ENCODE measurements at regions not wholly inside any gene's neighbourhood (a gene's known extent, or its start where the extent isn't known, plus 50 kb on each side); places are given as distances from the start of the nearest gene placed in this dataset.

GRCh38 chr4:19159874-19160273 is 1091.8 kb upstream of the SLIT2 start:
- Histone ChIP-seq H3K9me3 (peaks cover 6% of the 10 kb centered on the region; the same call in 1 of the 2 replicates), H3K27me3 (ENCODE audit: insufficient read depth) (no peaks in the 10 kb centered on the region), H3K36me3 (replicated peaks in 1 of 2; ENCODE audit: control insufficient read depth in 1 of 2, insufficient read depth in 2 of 2, low read length in 1 of 2) (no peaks in the 10 kb centered on the region), H4K20me1 (ENCODE audit: insufficient read depth) (no peaks in the 10 kb centered on the region), H3K79me2 (ENCODE audit: insufficient read depth) (no peaks in the 10 kb centered on the region), H2AFZ (ENCODE audit: low read depth) (no peak overlapping the region), H3K4me2 (no peak overlapping the region), H3K9me2 (no peaks in the 10 kb centered on the region), H3K9ac (no peak overlapping the region), H3F3A (replicated peaks; ENCODE audit: insufficient read depth) (peaks cover 3% of the 10 kb centered on the region), H3K4me1 (ENCODE audit: control insufficient read depth in 1 of 2, insufficient read depth in 2 of 2, low read depth in 1 of 2, low read length in 1 of 2) (no peaks in the 10 kb centered on the region), H3K4me3 (ENCODE audit: low read depth in 2 of 2, low read length in 1 of 2) (no peak overlapping the region), H3K27ac (ENCODE audit: low read depth in 2 of 2, low read length in 1 of 2) (no peak overlapping the region)
- CTCF ChIA-PET: no interaction called here
- DNase-seq: no peak
- WGBS (ENCODE audit: low lambda C conversion rate): 48% methylated on average over 3 of the region's 3 CpGs
- POLR2A ChIA-PET: no interaction called here
- TF ChIP-seq FOSL2 (IDR thresholded peaks at IDR 0.05; ENCODE audit: borderline replicate concordance, low read depth) (no peak), GABPA (IDR thresholded peaks at IDR 0.05; ENCODE audit: low read depth) (no peak), MXI1 (IDR thresholded peaks at IDR 0.05; ENCODE audit: low read depth, low read length) (no peak), REST (IDR thresholded peaks at IDR 0.05; ENCODE audit: low read depth, low read length) (no peak), CHD2 (IDR thresholded peaks at IDR 0.05; ENCODE audit: low read length, partially characterized antibody) (no peak), RCOR1 (IDR thresholded peaks at IDR 0.05; ENCODE audit: low read length) (no peak), USF1 (IDR thresholded peaks at IDR 0.05; ENCODE audit: borderline replicate concordance, low read depth) (no peak)

GRCh38 chr4:19158107-19158809 is 1093.4 kb upstream of the SLIT2 start:
- ChIA-PET CTCF (no interaction called here), POLR2A (no interaction called here)
- no peaks in the 10 kb centered on the region for H3K36me3 ChIP-seq (replicated peaks in 1 of 2; ENCODE audit: control insufficient read depth in 1 of 2, insufficient read depth in 2 of 2, low read length in 1 of 2)
- H2AFZ ChIP-seq (ENCODE audit: low read depth): no peak overlapping the region
- H3K4me2 ChIP-seq: no peak overlapping the region
- no peak overlapping the region for H3K9ac ChIP-seq
- H3K27me3 ChIP-seq (ENCODE audit: insufficient read depth): no peaks in the 10 kb centered on the region
- H3K9me2 ChIP-seq: no peaks in the 10 kb centered on the region
- no peaks in the 10 kb centered on the region for H3K79me2 ChIP-seq (ENCODE audit: insufficient read depth)
- no peaks in the 10 kb centered on the region for H4K20me1 ChIP-seq (ENCODE audit: insufficient read depth)
- H3K4me3 ChIP-seq (ENCODE audit: low read depth in 2 of 2, low read length in 1 of 2): no peak overlapping the region
- peaks cover 6% of the 10 kb centered on the region; the same call in 1 of the 2 replicates for H3K9me3 ChIP-seq
- 37% methylated on average over 2 of the region's 2 CpGs for WGBS (ENCODE audit: low lambda C conversion rate)
- peaks cover 3% of the 10 kb centered on the region for H3F3A ChIP-seq (replicated peaks; ENCODE audit: insufficient read depth)
- no peaks in the 10 kb centered on the region for H3K4me1 ChIP-seq (ENCODE audit: control insufficient read depth in 1 of 2, insufficient read depth in 2 of 2, low read depth in 1 of 2, low read length in 1 of 2)
- DNase-seq: no peak
- H3K27ac ChIP-seq (ENCODE audit: low read depth in 2 of 2, low read length in 1 of 2): no peak overlapping the region
- TF ChIP-seq IRF3 (IDR thresholded peaks at IDR 0.05; ENCODE audit: low read depth, low read length) (no peak), MEF2A (IDR thresholded peaks at IDR 0.05; ENCODE audit: borderline replicate concordance, low read depth) (no peak), RCOR1 (IDR thresholded peaks at IDR 0.05; ENCODE audit: low read length) (no peak), NRF1 (IDR thresholded peaks at IDR 0.05; ENCODE audit: low read depth, low read length) (no peak), TCF12 (IDR thresholded peaks at IDR 0.05) (no peak), MAX (IDR thresholded peaks at IDR 0.05; ENCODE audit: low read depth) (no peak), RAD21 (IDR thresholded peaks at IDR 0.05; ENCODE audit: low read length) (no peak), REST (IDR thresholded peaks at IDR 0.05; ENCODE audit: low read depth, low read length) (no peak), GABPA (IDR thresholded peaks at IDR 0.05; ENCODE audit: low read depth) (no peak), SMC3 (IDR thresholded peaks at IDR 0.05; ENCODE audit: low read depth, low read length) (no peak), GATA2 (CRISPR knock-in tag; IDR thresholded peaks at IDR 0.05) (no peak), EP300 (IDR thresholded peaks at IDR 0.05; ENCODE audit: borderline replicate concordance in 1 of 2, low read depth in 1 of 2, low read length in 1 of 2) (no peak), RXRA (IDR thresholded peaks at IDR 0.05; ENCODE audit: borderline replicate concordance, low read depth) (no peak)

All from SK-N-SH (cell line).